Neural progenitor cell (in vitro differentiated cells): ENCODE measurements at regions not wholly inside any gene's neighbourhood (a gene's known extent, or its start where the extent isn't known, plus 50 kb on each side); places are given as distances from the start of the nearest gene placed in this dataset.

Source experiments
- DNase-seq: peaks from one replicate; pipeline ENCODE4 v3.0.0-alpha.2; 2016; ENCODE audit warnings: low spot score
- H2AFZ ChIP-seq: fragments of 200-600 bp; sonication (generic); replicated peaks from 2 replicates; pipeline ENCODE4 v1.6.1; 2016; ENCODE audit warnings: antibody characterized with exemption
- H3F3A ChIP-seq: fragments of 200-600 bp; sonication (generic); 2 replicates; pipeline ENCODE4 v1.6.1; 2016; ENCODE audit warnings: antibody characterized with exemption, low read depth
- H3K27ac ChIP-seq: fragments of 200-600 bp; sonication (generic); 2 replicates; pipeline ENCODE4 v1.5.1; 2016; ENCODE audit warnings: mild to moderate bottlenecking
- H3K27me3 ChIP-seq: fragments of 200-600 bp; sonication (generic); 2 replicates; pipeline ENCODE4 v1.6.1; 2016; ENCODE audit warnings: mild to moderate bottlenecking, moderate library complexity
- H3K36me3 ChIP-seq: fragments of 200-600 bp; sonication (generic); 2 replicates; pipeline ENCODE4 v1.5.1; 2016
- H3K4me1 ChIP-seq: fragments of 200-600 bp; sonication (generic); 2 replicates; pipeline ENCODE4 v1.6.1; 2016; ENCODE audit warnings: mixed run types
- H3K4me2 ChIP-seq: fragments of 200-600 bp; sonication (generic); 2 replicates; pipeline ENCODE4 v1.6.1; 2016
- H3K4me3 ChIP-seq: fragments of 200-600 bp; sonication (generic); 2 replicates; pipeline ENCODE4 v1.5.1; 2016
- H3K79me2 ChIP-seq: fragments of 200-600 bp; sonication (generic); 2 replicates; pipeline ENCODE4 v1.6.1; 2016; ENCODE audit warnings: low read depth
- H3K9ac ChIP-seq: fragments of 200-600 bp; sonication (generic); 2 replicates; pipeline ENCODE4 v1.6.1; 2016
- H3K9me3 ChIP-seq: fragments of 200-600 bp; sonication (generic); 2 replicates; pipeline ENCODE4 v1.5.1; 2016; ENCODE audit warnings: low read depth
- H4K20me1 ChIP-seq: fragments of 200-600 bp; sonication (generic); 2 replicates; pipeline ENCODE4 v1.6.1; 2016; ENCODE audit warnings: low read depth
- H3K27ac Mint-ChIP-seq: 3 replicates; pipeline ENCODE4 v1.8.0; 2021; ENCODE audit warnings: mixed read lengths
- H3K27me3 Mint-ChIP-seq: 2 replicates; pipeline ENCODE4 v1.8.0; 2022; ENCODE audit warnings: low read depth, mild to moderate bottlenecking, inconsistent platforms, moderate library complexity, mixed read lengths; ENCODE audit not compliant: insufficient read depth
- H3K36me3 Mint-ChIP-seq: 3 replicates; pipeline ENCODE4 v1.8.0; 2021; ENCODE audit warnings: mixed read lengths
- H3K4me1 Mint-ChIP-seq: 3 replicates; pipeline ENCODE4 v1.8.0; 2021; ENCODE audit warnings: mixed read lengths
- H3K4me3 Mint-ChIP-seq: 3 replicates; pipeline ENCODE4 v1.8.0; 2021; ENCODE audit warnings: mild to moderate bottlenecking, moderate library complexity, mixed read lengths
- H3K9me3 Mint-ChIP-seq: 3 replicates; pipeline ENCODE4 v1.8.0; 2020; ENCODE audit warnings: mixed read lengths
- EZH2 ChIP-seq: fragments of 200-600 bp; sonication (generic); IDR thresholded peaks from 2 replicates; pipeline ENCODE4 v1.6.1; 2017; ENCODE audit warnings: antibody characterized with exemption, mild to moderate bottlenecking, moderate library complexity
- EZH2phosphoT487 ChIP-seq: fragments of 200-600 bp; sonication (generic); IDR thresholded peaks from 2 replicates; pipeline ENCODE4 v1.6.1; 2017; ENCODE audit warnings: antibody characterized with exemption
- TF ChIP-seq, protein P1 (sequence below): fragments of 200-600 bp; sonication (generic); IDR thresholded peaks from 2 replicates; pipeline ENCODE4 v1.5.1; 2017; ENCODE audit warnings: antibody characterized with exemption, mild to moderate bottlenecking

DNA sequence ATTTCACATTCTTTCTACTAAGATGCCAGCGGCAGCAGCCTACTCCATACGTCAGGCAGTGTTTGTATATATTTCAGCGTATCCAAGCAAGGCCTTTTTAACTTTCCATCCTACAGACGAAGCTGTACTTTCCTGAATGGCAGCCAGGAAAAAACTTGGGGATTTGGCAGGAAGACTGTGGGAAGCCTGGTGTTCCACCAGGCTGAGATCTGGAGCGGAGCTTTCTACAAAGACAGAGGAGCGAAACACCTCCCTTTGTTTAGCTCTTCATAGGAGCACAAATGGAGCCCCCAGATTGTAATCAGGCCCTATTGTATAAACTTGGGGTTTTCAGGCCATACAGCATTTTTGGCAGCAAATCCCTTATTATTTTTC, 143.8 kb downstream of the TES start:
- H3K36me3 ChIP-seq, result no peaks in the 10 kb centered on the region
- Mint-ChIP-seq H3K27me3 (no peaks in the 10 kb centered on the region), H3K36me3 (no peaks in the 10 kb centered on the region), H3K4me1 (peaks cover 9% of the 10 kb centered on the region), H3K4me3 (no peak overlapping the region), H3K27ac (no peak overlapping the region), H3K9me3 (no peaks in the 10 kb centered on the region)
- no peak for TF ChIP-seq EZH2
- TF ChIP-seq, protein P1, sequence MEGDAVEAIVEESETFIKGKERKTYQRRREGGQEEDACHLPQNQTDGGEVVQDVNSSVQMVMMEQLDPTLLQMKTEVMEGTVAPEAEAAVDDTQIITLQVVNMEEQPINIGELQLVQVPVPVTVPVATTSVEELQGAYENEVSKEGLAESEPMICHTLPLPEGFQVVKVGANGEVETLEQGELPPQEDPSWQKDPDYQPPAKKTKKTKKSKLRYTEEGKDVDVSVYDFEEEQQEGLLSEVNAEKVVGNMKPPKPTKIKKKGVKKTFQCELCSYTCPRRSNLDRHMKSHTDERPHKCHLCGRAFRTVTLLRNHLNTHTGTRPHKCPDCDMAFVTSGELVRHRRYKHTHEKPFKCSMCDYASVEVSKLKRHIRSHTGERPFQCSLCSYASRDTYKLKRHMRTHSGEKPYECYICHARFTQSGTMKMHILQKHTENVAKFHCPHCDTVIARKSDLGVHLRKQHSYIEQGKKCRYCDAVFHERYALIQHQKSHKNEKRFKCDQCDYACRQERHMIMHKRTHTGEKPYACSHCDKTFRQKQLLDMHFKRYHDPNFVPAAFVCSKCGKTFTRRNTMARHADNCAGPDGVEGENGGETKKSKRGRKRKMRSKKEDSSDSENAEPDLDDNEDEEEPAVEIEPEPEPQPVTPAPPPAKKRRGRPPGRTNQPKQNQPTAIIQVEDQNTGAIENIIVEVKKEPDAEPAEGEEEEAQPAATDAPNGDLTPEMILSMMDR, result no peak
- no peaks in the 10 kb centered on the region for H3K27me3 ChIP-seq
- DNase-seq, result no peak
- no peak overlapping the region for H3K27ac ChIP-seq
- peaks cover 8% of the 10 kb centered on the region for H3K4me1 ChIP-seq
- H3K9ac ChIP-seq, result no peak overlapping the region
- H3K79me2 ChIP-seq, result no peaks in the 10 kb centered on the region
- no peak overlapping the region for H3K4me3 ChIP-seq
- H3K4me2 ChIP-seq, result no peak overlapping the region
- H3F3A ChIP-seq, result no peaks in the 10 kb centered on the region
- H4K20me1 ChIP-seq, result no peaks in the 10 kb centered on the region
- H3K9me3 ChIP-seq, result no peaks in the 10 kb centered on the region
- H2AFZ ChIP-seq, result no peak overlapping the region

DNA sequence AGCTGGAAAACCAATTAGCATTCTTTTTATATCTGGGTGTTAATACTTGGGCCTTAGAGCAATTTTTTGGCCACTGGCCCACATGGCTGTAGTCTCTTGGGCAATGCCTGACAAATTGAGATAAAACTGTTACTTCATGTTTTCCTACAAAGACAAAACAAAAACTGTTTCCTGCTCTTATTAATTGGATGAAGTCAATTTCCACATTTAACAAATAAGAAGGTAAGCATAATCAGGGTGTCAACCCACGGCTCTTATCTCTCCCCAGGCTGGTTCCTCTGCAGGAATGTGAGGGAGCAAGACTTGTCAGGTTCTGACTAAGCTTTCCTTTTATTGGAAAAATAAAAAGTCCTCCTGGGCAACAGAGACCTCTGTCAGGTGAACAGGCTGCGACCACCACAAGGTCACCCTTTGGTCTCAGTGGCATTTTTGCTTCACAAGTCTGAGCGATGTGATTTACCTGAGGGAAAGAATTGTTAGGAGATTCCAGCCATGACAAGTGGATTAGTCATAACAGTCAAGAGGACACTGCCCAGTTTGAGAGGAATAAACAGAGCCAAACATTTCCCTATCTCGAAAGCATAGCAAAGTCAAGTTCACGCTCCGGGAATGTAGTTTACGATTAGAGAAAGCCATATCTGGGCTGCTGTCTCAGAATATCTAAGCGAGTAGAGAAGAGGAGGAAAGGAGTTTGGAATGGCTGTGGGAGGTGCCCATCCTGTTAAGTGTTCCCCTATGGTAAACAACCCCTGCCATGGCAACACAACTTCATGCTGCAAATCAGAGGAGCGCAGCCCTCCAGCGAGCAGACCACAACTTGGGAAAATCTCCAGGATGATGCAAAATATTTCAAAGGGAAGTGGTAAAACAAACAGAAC, 144.4 kb downstream of the TES start:
- Histone ChIP-seq H3F3A (no peaks in the 10 kb centered on the region), H2AFZ (no peak overlapping the region), H3K9ac (no peak overlapping the region), H3K9me3 (no peaks in the 10 kb centered on the region), H3K79me2 (no peaks in the 10 kb centered on the region), H3K36me3 (no peaks in the 10 kb centered on the region), H3K4me1 (peaks cover 8% of the 10 kb centered on the region), H4K20me1 (no peaks in the 10 kb centered on the region), H3K4me3 (no peak overlapping the region), H3K27ac (no peak overlapping the region), H3K27me3 (no peaks in the 10 kb centered on the region), H3K4me2 (no peak overlapping the region)
- no peak for TF ChIP-seq EZH2
- TF ChIP-seq EZH2phosphoT487, result no peak
- TF ChIP-seq, protein P1, result no peak
- no peak overlapping the region for H3K27ac Mint-ChIP-seq
- H3K9me3 Mint-ChIP-seq, result no peaks in the 10 kb centered on the region
- H3K4me1 Mint-ChIP-seq, result peaks cover 9% of the 10 kb centered on the region
- H3K4me3 Mint-ChIP-seq, result no peak overlapping the region
- DNase-seq, result no peak
- H3K36me3 Mint-ChIP-seq, result no peaks in the 10 kb centered on the region
- H3K27me3 Mint-ChIP-seq, result no peaks in the 10 kb centered on the region

DNA sequence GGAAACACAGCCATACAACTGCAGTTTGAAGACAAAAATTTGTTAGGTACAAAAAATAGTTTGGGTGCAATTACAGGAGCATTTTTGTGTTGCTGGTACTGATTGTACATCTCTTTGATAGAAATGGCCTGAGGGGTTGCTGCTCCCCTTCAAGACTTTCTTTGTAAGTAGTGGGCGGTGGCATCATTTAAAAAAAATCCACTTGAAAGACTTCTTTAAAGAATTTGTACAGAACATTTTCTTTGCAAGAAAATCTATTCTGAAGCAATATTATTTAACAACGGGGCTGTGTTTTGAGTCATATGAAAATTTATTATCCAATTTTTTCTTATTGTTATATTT, 144.1 kb upstream of the CAV2 start:
- no peak overlapping the region for H3K9ac ChIP-seq
- no peak overlapping the region for H3K4me3 ChIP-seq
- Mint-ChIP-seq H3K27ac (no peak overlapping the region), H3K27me3 (no peaks in the 10 kb centered on the region), H3K4me3 (no peak overlapping the region), H3K9me3 (no peaks in the 10 kb centered on the region), H3K36me3 (no peaks in the 10 kb centered on the region), H3K4me1 (peaks cover 9% of the 10 kb centered on the region)
- no peaks in the 10 kb centered on the region for H3K9me3 ChIP-seq
- no peak for DNase-seq
- no peaks in the 10 kb centered on the region for H3F3A ChIP-seq
- no peak overlapping the region for H3K4me2 ChIP-seq
- no peak overlapping the region for H2AFZ ChIP-seq
- H4K20me1 ChIP-seq, result no peaks in the 10 kb centered on the region
- no peaks in the 10 kb centered on the region for H3K36me3 ChIP-seq
- H3K27me3 ChIP-seq, result no peaks in the 10 kb centered on the region
- TF ChIP-seq EZH2 (no peak), EZH2phosphoT487 (no peak)
- TF ChIP-seq, protein P1, result no peak
- no peaks in the 10 kb centered on the region for H3K79me2 ChIP-seq
- H3K4me1 ChIP-seq, result peaks cover 8% of the 10 kb centered on the region
- H3K27ac ChIP-seq, result no peak overlapping the region
